Testis (tissue), 2 donors: ENCODE measurements at regions not wholly inside any gene's neighbourhood (a gene's known extent, or its start where the extent isn't known, plus 50 kb on each side); places are given as distances from the start of the nearest gene placed in this dataset.

Source experiments
- DNase-seq: peaks from one replicate; pipeline ENCODE4 v3.0.0-alpha.2; 2019
- H3K27ac ChIP-seq, 2 donors: fragments of 200-600 bp; sonication (generic); one replicate each; pipeline ENCODE4 v1.5.1; 2019
- H3K27me3 ChIP-seq: fragments of 200-600 bp; sonication (generic); one replicate; pipeline ENCODE4 v1.5.1; 2019
- H3K36me3 ChIP-seq: fragments of 200-600 bp; sonication (generic); one replicate; pipeline ENCODE4 v1.5.1; 2017; ENCODE audit warnings: low read depth; ENCODE audit errors: missing control alignments
- H3K4me1 ChIP-seq: fragments of 200-600 bp; sonication (generic); one replicate; pipeline ENCODE4 v1.5.1; 2019
- H3K4me3 ChIP-seq, 2 donors: fragments of 200-600 bp; sonication (generic); one replicate each; pipeline ENCODE4 v1.5.1; 2017 to 2019
- H3K9me3 ChIP-seq: fragments of 200-600 bp; sonication (generic); one replicate; pipeline ENCODE4 v1.5.1; 2017
- POLR2A ChIP-seq: fragments of 450-650 bp; IDR thresholded peaks from one replicate; pipeline ENCODE4 v1.6.1; 2017; ENCODE audit warnings: antibody characterized with exemption, mild to moderate bottlenecking, moderate library complexity
- WGBS, 2 donors: methylation state at CpG; one replicate each; pipeline ENCODE4 v1.1.5; 2018; 5-methylcytosine and 5-hydroxymethylcytosine counted together
- intact Hi-C: fragments of 100-400 bp; cut with DNase I; formaldehyde crosslinking; loops from one replicate; pipeline ENCODE4 v1.15.1; 2023; ENCODE audit warnings: low total_unique reads
- TF ChIP-seq, protein P1 (sequence below), 3 experiments: fragments of 450-650 bp in 2 of 3; fragments of 200-600 bp in 1 of 3; sonication (generic) in 1 of 3; IDR thresholded peaks; one replicate each; pipeline ENCODE4 v1.5.1; 2016 to 2019; ENCODE audit warnings: antibody characterized with exemption in 3 of 3, mild to moderate bottlenecking in 2 of 3, moderate library complexity in 1 of 3

DNA sequence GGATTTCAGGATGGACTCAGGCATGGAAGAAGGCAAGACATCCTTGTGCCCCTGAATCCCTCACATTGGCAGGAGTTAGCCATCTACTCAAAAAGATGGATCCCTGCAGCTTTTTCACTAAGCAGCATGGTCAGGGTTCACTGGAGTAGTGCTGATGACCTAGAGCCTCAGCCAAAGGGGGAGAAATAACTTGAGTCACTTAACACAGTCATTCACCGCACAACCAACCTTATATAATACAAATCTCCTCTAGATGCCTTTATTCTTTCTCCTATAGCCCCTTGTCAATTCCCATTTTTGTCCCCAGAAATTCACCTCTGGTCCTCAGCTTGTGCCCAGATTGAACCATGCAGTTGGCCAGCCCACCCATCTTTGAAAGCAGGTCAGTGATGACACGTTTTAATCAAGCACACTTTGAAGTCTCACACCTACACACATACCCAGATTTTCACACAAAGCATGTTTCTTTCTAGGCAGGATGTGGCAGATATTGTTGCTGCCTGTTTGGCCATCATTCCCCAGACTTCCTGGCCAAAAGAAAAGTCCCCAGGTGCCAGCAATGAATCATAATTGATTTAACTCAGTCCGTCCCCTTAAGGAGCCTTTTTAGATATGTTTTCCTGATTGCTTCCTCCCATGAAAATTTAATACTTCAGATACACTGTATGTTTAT is 84.2 kb downstream of the LBH start:
- Histone ChIP-seq H3K9me3 (no peaks in the 10 kb centered on the region), H3K36me3 (no peaks in the 10 kb centered on the region), H3K4me1 (no peaks in the 10 kb centered on the region), H3K4me3 (no peak overlapping the region), H3K27ac (no peak overlapping the region), H3K27me3 (no peaks in the 10 kb centered on the region)
- no peak for TF ChIP-seq POLR2A
- TF ChIP-seq, protein P1, sequence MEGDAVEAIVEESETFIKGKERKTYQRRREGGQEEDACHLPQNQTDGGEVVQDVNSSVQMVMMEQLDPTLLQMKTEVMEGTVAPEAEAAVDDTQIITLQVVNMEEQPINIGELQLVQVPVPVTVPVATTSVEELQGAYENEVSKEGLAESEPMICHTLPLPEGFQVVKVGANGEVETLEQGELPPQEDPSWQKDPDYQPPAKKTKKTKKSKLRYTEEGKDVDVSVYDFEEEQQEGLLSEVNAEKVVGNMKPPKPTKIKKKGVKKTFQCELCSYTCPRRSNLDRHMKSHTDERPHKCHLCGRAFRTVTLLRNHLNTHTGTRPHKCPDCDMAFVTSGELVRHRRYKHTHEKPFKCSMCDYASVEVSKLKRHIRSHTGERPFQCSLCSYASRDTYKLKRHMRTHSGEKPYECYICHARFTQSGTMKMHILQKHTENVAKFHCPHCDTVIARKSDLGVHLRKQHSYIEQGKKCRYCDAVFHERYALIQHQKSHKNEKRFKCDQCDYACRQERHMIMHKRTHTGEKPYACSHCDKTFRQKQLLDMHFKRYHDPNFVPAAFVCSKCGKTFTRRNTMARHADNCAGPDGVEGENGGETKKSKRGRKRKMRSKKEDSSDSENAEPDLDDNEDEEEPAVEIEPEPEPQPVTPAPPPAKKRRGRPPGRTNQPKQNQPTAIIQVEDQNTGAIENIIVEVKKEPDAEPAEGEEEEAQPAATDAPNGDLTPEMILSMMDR (IDR thresholded peaks at IDR 0.05) = no peak
- WGBS, 2 donors = 68 to 83% methylated on average over 3 of the region's 3 CpGs
- intact Hi-C loops = no loop called here
- DNase-seq = no peak

GRCh38 chr2:30316408-30316807 is 85.1 kb downstream of the LBH start:
- no peaks in the 10 kb centered on the region for H3K9me3 ChIP-seq
- DNase-seq = no peak
- no peaks in the 10 kb centered on the region for H3K36me3 ChIP-seq
- no peak overlapping the region for H3K4me3 ChIP-seq
- no peak overlapping the region for H3K27ac ChIP-seq
- TF ChIP-seq, protein P1 (IDR thresholded peaks at IDR 0.05) = no peak
- TF ChIP-seq POLR2A = no peak
- intact Hi-C loops = no loop called here
- 85 to 98% methylated on average over 2 of the region's 2 CpGs for WGBS, 2 donors
- no peaks in the 10 kb centered on the region for H3K27me3 ChIP-seq
- no peaks in the 10 kb centered on the region for H3K4me1 ChIP-seq

GRCh38 chr2:30318987-30319782 is 87.9 kb downstream of the LBH start:
- WGBS, 2 donors = 76 to 79% methylated on average over 8 of the region's 8 CpGs
- H3K27ac ChIP-seq = no peak overlapping the region
- no peaks in the 10 kb centered on the region for H3K9me3 ChIP-seq
- no peaks in the 10 kb centered on the region for H3K4me1 ChIP-seq
- DNase-seq = no peak
- intact Hi-C loops = no loop called here
- no peaks in the 10 kb centered on the region for H3K36me3 ChIP-seq
- H3K27me3 ChIP-seq = no peaks in the 10 kb centered on the region
- TF ChIP-seq, protein P1 (IDR thresholded peaks at IDR 0.05) = no peak
- no peak for TF ChIP-seq POLR2A
- no peak overlapping the region for H3K4me3 ChIP-seq

DNA sequence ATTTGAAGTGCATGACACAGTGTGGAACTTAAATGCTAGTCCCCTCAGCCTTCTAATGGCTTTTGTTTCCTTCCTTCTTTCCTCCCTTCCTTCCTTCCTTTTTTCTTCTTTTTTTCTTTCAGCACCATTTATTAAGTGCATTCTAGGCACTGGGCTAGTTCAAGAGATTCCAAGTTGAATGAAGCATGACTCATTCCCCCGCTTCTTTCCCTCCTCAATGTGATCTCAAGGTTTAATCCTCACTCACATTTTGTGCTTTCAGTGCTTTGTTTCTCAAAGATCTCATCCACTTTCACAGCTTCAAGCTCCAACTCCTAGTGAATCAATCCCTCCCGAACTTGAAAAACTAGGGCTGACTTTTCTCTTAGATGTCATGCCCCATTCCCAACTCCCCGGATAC is 90.1 kb downstream of the LBH start:
- DNase-seq = no peak
- intact Hi-C loops = no loop called here

More for the DNA sequence above, 90.1 kb downstream of the LBH start:
- Histone ChIP-seq H3K27ac (no peak overlapping the region), H3K4me1 (no peaks in the 10 kb centered on the region), H3K9me3 (no peaks in the 10 kb centered on the region), H3K27me3 (no peaks in the 10 kb centered on the region), H3K36me3 (no peaks in the 10 kb centered on the region), H3K4me3 (no peak overlapping the region)
- TF ChIP-seq POLR2A = no peak
- TF ChIP-seq, protein P1 (IDR thresholded peaks at IDR 0.05) = no peak
- 76 to 78% methylated on average over 3 of the region's 3 CpGs for WGBS, 2 donors
